ENCODE measurements at regions not wholly inside any gene's neighbourhood (a gene's known extent, or its start where the extent isn't known, plus 50 kb on each side); places are given as distances from the start of the nearest gene placed in this dataset.

DNA sequence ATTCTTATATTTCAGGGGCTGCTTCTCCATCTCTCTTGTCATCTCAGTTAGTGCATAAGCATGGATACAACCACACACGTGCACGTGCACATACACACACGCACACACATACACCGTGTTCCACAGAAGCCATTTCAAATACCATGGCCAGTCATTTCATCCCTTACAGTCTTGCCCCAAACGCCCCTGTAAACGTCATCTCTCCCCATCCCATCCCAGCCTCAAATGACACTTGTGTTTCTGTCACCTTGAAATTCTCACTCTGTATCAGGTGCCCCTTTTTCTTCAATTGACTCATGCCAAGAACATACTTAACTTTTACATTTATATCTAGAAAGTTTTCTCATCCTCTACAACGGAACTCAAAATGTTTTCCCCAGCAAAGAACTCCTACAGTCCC, 220.5 kb downstream of the IRS2 start:
- Mint-ChIP-seq H3K27ac (no peak overlapping the region), H3K4me3 (no peak overlapping the region), H3K4me1 (peaks cover 14% of the 10 kb centered on the region)

GRCh38 chr13:109548374-109548773, 238.0 kb downstream of the IRS2 start:
- DNase-seq (no peak), ATAC-seq (no peak)
- H3K36me3 Mint-ChIP-seq (ENCODE audit: low read depth): no peaks in the 10 kb centered on the region
- no peaks in the 10 kb centered on the region for H3K9me3 ChIP-seq (ENCODE audit: control insufficient read depth, low read length, poor library complexity, severe bottlenecking)
- H3K27me3 Mint-ChIP-seq: peaks cover 25% of the 10 kb centered on the region
- no peak overlapping the region for H3K4me3 Mint-ChIP-seq
- H3K27ac Mint-ChIP-seq: no peak overlapping the region
- H3K4me1 Mint-ChIP-seq: peaks cover 6% of the 10 kb centered on the region

More for the DNA sequence above, 220.5 kb downstream of the IRS2 start:
- H3K27me3 Mint-ChIP-seq: no peaks in the 10 kb centered on the region
- DNase-seq (no peak), ATAC-seq (no peak)
- no peaks in the 10 kb centered on the region for H3K36me3 Mint-ChIP-seq (ENCODE audit: low read depth)
- H3K9me3 ChIP-seq (ENCODE audit: control insufficient read depth, low read length, poor library complexity, severe bottlenecking): no peaks in the 10 kb centered on the region

DNA sequence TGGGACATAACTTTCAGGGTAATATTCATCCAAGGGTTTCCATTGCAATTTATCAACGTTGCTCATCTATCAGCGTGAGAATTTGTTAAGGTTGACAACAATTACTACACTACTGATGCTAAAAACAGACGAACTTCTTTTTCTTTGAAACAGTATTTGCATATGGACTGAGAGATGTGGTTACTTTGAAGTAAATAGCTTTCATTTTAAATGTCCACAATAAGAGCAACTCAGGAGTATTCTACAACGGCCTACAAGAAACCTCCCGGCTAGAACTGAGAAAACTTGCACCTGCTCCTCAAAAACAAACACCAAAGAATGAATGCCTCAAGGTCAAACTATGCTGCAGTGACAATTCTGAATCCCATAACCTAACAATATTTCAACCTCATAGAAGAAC, 238.4 kb downstream of the IRS2 start:
- no peaks in the 10 kb centered on the region for H3K9me3 ChIP-seq (ENCODE audit: control insufficient read depth, low read length, poor library complexity, severe bottlenecking)
- H3K4me3 Mint-ChIP-seq: no peak overlapping the region
- ATAC-seq (no peak), DNase-seq (no peak)
- peaks cover 6% of the 10 kb centered on the region for H3K4me1 Mint-ChIP-seq
- H3K36me3 Mint-ChIP-seq (ENCODE audit: low read depth): no peaks in the 10 kb centered on the region
- no peak overlapping the region for H3K27ac Mint-ChIP-seq
- H3K27me3 Mint-ChIP-seq: peaks cover 29% of the 10 kb centered on the region

DNA sequence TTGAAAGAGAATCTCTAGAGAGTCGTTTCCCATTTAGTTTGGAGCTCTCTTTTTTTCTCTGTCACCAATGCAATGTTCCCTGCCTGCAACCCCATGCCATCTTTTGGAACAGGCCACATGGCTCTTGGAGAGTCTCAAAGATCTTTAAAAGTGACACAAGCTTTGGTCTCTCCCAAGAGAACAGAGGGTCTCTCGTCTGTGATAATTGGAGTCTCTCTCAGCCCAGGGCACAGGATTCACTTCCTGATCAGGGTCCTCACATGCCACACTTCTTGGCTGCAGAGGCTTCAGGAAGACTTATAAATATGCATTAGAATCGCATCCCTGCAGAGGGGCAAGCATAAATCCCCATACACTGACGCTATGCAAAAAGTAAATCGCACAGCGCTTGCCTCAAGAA, 240.5 kb downstream of the IRS2 start:
- DNase-seq: no peak
- no peak for ATAC-seq
- Mint-ChIP-seq H3K27ac (no peak overlapping the region), H3K27me3 (peaks cover 44% of the 10 kb centered on the region), H3K36me3 (ENCODE audit: low read depth) (no peaks in the 10 kb centered on the region), H3K4me1 (peaks cover 6% of the 10 kb centered on the region), H3K4me3 (no peak overlapping the region)
- H3K9me3 ChIP-seq (ENCODE audit: control insufficient read depth, low read length, poor library complexity, severe bottlenecking): no peaks in the 10 kb centered on the region

DNA sequence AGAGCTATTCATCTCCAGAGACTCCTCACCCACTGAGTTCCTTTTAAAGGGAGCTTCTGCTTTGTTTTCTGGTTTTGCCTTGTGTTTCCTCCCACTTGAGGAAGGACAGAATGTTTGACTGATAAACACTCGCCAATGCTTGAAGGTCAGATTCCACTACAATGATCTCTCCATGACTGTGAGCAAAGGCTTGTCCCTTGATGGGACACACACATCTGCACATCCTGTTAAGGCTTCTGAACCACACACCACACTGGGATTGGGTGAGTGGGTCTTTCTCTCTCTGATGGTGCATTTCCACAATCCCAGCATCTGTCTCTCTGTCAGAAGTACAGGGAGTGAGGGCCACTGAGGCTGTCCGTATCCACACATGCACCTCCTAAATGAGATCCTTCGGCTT, 245.3 kb downstream of the IRS2 start:
- no peak for ATAC-seq
- Mint-ChIP-seq H3K36me3 (ENCODE audit: low read depth) (peaks cover 2% of the 10 kb centered on the region), H3K4me3 (no peak overlapping the region), H3K4me1 (peaks cover 6% of the 10 kb centered on the region), H3K27ac (no peak overlapping the region), H3K27me3 (peaks cover 39% of the 10 kb centered on the region)
- DNase-seq: no peak
- no peaks in the 10 kb centered on the region for H3K9me3 ChIP-seq (ENCODE audit: control insufficient read depth, low read length, poor library complexity, severe bottlenecking)

DNA sequence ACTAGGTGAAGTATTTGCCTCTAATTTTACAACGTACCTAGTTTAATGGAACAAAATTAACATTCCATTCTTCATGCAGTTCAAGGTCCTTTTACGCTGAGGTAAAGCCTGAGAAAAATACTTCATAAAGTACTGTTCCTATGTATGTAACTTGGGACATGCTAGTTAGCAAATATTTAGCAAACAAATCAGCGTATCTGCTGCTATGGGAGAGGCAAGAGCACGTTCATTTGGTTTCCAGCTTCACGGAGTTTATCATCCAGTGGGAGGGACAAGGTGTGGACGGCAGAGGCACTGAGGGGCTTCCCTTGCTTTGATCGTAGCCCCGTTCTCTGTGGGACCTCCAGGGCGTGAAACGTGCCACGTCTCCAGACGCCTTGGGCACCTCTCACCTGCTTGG, 248.8 kb downstream of the IRS2 start:
- ATAC-seq (no peak), DNase-seq (no peak)
- no peak overlapping the region for H3K27ac Mint-ChIP-seq
- peaks cover 40% of the 10 kb centered on the region for H3K27me3 Mint-ChIP-seq
- H3K36me3 Mint-ChIP-seq (ENCODE audit: low read depth): peaks cover 2% of the 10 kb centered on the region
- H3K4me1 Mint-ChIP-seq: no peaks in the 10 kb centered on the region
- H3K4me3 Mint-ChIP-seq: no peak overlapping the region
- no peaks in the 10 kb centered on the region for H3K9me3 ChIP-seq (ENCODE audit: control insufficient read depth, low read length, poor library complexity, severe bottlenecking)

DNA sequence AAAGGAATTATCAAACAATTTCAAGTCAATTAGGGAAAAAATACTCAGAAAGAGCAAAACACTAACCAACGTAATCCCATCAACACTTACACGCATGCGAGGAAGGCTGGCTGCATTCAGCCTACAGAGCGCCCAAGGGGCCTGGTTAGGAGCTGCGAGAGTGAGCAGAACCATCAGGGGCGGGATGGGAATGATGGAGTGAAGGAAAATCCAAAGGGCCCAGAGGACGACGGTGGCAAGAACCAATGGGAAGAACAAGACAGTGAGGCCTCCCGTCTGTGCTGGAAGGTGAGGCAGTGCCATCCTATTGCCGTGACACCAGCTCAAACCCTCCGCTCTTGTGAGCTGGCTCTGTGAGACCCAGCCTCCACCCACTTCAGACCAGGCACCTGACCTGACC, 253.0 kb downstream of the IRS2 start:
- no peaks in the 10 kb centered on the region for H3K9me3 ChIP-seq (ENCODE audit: control insufficient read depth, low read length, poor library complexity, severe bottlenecking)
- Mint-ChIP-seq H3K27ac (no peak overlapping the region), H3K27me3 (peaks cover 30% of the 10 kb centered on the region), H3K36me3 (ENCODE audit: low read depth) (peaks cover 2% of the 10 kb centered on the region), H3K4me3 (no peak overlapping the region), H3K4me1 (no peaks in the 10 kb centered on the region)
- ATAC-seq (no peak), DNase-seq (no peak)

- Mint-ChIP-seq H3K4me3 (no peak overlapping the region), H3K36me3 (ENCODE audit: low read depth) (no peaks in the 10 kb centered on the region), H3K27me3 (peaks cover 37% of the 10 kb centered on the region), H3K4me1 (no peaks in the 10 kb centered on the region), H3K27ac (no peak overlapping the region)
- DNase-seq (no peak), ATAC-seq (no peak)
- H3K9me3 ChIP-seq (ENCODE audit: control insufficient read depth, low read length, poor library complexity, severe bottlenecking): no peaks in the 10 kb centered on the region
Observed at GRCh38 chr13:109529964-109530363, 256.4 kb downstream of the IRS2 start.

GRCh38 chr13:109521719-109522118, 264.7 kb downstream of the IRS2 start:
- H3K4me3 Mint-ChIP-seq: no peak overlapping the region
- H3K27ac Mint-ChIP-seq: no peak overlapping the region
- H3K9me3 ChIP-seq (ENCODE audit: control insufficient read depth, low read length, poor library complexity, severe bottlenecking): no peaks in the 10 kb centered on the region
- peaks cover 16% of the 10 kb centered on the region for H3K27me3 Mint-ChIP-seq
- ATAC-seq (no peak), DNase-seq (no peak)
- H3K36me3 Mint-ChIP-seq (ENCODE audit: low read depth): no peaks in the 10 kb centered on the region
- H3K4me1 Mint-ChIP-seq: peaks cover 2% of the 10 kb centered on the region

DNA sequence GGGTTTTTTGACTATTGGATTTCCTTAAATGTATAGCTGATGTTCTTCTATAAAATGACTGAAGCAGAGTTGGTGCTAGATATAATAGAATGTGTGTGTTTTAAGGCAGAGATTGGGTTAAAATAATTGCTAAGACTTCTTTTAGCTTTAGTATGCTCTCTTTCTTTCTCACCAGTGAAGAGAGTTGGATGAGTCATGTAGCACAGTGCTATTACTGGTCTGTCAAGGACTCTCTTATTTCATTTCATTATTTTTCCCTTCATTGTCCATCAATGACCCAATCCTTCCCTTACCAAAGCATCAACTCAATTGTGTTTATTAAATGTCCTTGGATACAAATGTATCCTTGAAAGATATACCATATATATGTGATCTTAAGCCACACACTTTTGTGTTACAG, 268.9 kb downstream of the IRS2 start:
- DNase-seq: no peak
- Mint-ChIP-seq H3K27ac (no peak overlapping the region), H3K36me3 (ENCODE audit: low read depth) (no peaks in the 10 kb centered on the region), H3K4me1 (peaks cover 2% of the 10 kb centered on the region), H3K4me3 (no peak overlapping the region), H3K27me3 (peaks cover 5% of the 10 kb centered on the region)
- no peak for ATAC-seq
- H3K9me3 ChIP-seq (ENCODE audit: control insufficient read depth, low read length, poor library complexity, severe bottlenecking): no peaks in the 10 kb centered on the region

GRCh38 chr13:109516186-109516585, 270.2 kb downstream of the IRS2 start:
- H3K4me1 Mint-ChIP-seq: no peaks in the 10 kb centered on the region
- DNase-seq (no peak), ATAC-seq (no peak)
- H3K27me3 Mint-ChIP-seq: peaks cover 5% of the 10 kb centered on the region
- no peak overlapping the region for H3K27ac Mint-ChIP-seq
- no peak overlapping the region for H3K4me3 Mint-ChIP-seq
- H3K9me3 ChIP-seq (ENCODE audit: control insufficient read depth, low read length, poor library complexity, severe bottlenecking): no peaks in the 10 kb centered on the region
- H3K36me3 Mint-ChIP-seq (ENCODE audit: low read depth): no peaks in the 10 kb centered on the region

DNA sequence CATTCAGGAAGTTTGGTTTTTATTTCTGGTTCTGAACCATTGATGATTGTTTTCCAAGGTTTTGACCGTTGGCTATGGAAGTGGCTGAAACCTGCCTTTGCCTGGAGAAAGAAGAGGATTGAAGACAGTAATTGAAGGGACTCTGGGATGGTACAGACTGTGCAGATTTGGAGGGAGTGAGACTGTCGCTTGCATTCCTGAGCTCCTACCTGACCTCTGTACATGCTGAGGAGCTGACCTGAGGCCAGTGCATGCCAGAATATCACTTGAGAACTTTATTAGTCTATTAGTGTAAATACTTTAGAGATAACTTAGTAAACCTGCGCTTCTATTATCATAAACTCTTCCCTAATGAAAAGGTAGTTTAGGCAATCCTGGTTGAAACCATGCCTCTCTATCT, 276.4 kb downstream of the IRS2 start:
- Mint-ChIP-seq H3K36me3 (ENCODE audit: low read depth) (peaks cover 2% of the 10 kb centered on the region), H3K4me1 (no peaks in the 10 kb centered on the region), H3K27me3 (peaks cover 5% of the 10 kb centered on the region), H3K27ac (no peak overlapping the region), H3K4me3 (no peak overlapping the region)
- DNase-seq (no peak), ATAC-seq (no peak)
- H3K9me3 ChIP-seq (ENCODE audit: control insufficient read depth, low read length, poor library complexity, severe bottlenecking): no peaks in the 10 kb centered on the region

DNA sequence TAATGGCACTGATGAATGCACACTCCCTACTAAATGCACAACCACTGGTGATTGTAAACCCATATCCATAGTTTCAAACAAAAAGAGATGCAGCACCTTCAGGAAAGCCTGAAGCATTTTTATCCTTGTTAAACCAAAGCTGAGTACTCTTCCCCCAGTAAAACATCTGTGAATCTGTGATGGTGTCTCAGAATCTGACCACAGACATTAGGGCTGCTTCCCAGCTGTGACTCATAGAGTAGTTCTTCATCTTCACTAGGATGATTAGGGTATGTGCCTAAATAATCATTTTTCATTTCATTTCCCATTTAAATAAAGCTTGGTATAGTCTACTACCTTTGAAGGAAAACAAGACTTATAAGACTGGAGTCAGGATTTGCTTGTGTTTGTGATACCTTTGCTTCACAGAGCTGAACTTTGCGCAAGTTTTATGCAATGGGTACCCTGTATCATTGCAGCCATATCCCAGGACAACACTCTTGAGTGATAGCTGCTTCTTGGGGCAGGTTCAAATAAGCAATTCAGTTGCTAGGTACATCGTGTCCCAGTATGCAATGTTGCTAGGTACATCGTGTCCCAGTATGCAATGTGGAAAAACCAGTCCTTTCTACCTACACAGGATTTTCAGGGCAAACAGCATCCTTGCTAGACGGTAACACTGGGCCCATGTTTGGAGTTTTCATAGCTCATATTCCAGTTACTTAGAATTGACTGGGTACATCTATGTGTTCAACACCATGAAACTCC, 277.1 kb downstream of the IRS2 start:
- DNase-seq (no peak), ATAC-seq (no peak)
- H3K9me3 ChIP-seq (ENCODE audit: control insufficient read depth, low read length, poor library complexity, severe bottlenecking): no peaks in the 10 kb centered on the region
- H3K27ac Mint-ChIP-seq: no peak overlapping the region
- H3K27me3 Mint-ChIP-seq: peaks cover 5% of the 10 kb centered on the region
- H3K36me3 Mint-ChIP-seq (ENCODE audit: low read depth): peaks cover 2% of the 10 kb centered on the region
- H3K4me3 Mint-ChIP-seq: no peak overlapping the region
- no peaks in the 10 kb centered on the region for H3K4me1 Mint-ChIP-seq

DNA sequence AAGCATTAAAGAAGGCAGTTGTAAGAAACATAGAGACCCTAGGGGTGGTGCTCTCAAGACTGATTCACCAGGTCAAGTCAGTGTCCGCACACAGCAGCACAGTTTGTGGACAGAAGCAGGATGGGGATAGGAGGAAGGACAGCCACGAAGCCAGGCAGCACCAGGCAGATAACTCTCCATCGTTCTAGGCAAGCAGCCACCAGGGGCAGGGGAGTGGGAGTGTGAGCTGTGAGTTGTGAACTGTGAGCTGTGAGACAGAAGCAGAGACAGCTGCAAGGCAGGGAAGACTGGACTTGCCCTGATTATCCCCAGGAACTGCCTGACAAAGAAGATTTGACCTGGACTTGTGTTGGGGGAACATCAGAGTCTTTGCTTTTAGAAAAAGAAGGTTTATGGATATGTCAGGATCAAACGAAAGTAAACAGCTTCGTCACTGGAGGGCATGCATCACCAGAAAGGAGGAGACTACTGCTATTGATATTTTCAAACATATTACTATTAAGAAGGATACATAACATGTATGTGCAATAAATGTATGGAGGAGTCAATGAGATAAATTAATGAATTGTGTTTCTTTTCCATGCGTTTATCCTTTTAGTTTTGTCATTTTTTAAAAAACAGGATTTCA, 286.1 kb downstream of the IRS2 start:
- DNase-seq (no peak), ATAC-seq (no peak)
- Mint-ChIP-seq H3K36me3 (ENCODE audit: low read depth) (no peaks in the 10 kb centered on the region), H3K4me1 (no peaks in the 10 kb centered on the region), H3K27ac (no peak overlapping the region), H3K4me3 (no peak overlapping the region), H3K27me3 (peaks cover 9% of the 10 kb centered on the region)
- H3K9me3 ChIP-seq (ENCODE audit: control insufficient read depth, low read length, poor library complexity, severe bottlenecking): peaks cover 3% of the 10 kb centered on the region
